Ascending aorta (tissue), 2 donors: ENCODE measurements at regions not wholly inside any gene's neighbourhood (a gene's known extent, or its start where the extent isn't known, plus 50 kb on each side); places are given as distances from the start of the nearest gene placed in this dataset.

Experiments
- DNase-seq, 2 donors: peaks; one replicate each; pipeline ENCODE4 v3.0.0-alpha.2; 2019; ENCODE audit warnings: low spot score in 2 of 2
- H3K27ac ChIP-seq, 2 donors: fragments of 200-600 bp; sonication (generic); one replicate each; pipeline ENCODE4 v1.5.1; 2016 to 2017; ENCODE audit warnings: mild to moderate bottlenecking in 1 of 2
- H3K27me3 ChIP-seq: fragments of 200-600 bp; sonication (generic); one replicate; pipeline ENCODE4 v1.5.1; 2017
- H3K36me3 ChIP-seq, 2 donors: fragments of 200-600 bp; sonication (generic); one replicate each; pipeline ENCODE4 v1.5.1; 2016
- H3K4me1 ChIP-seq, 2 donors: fragments of 200-600 bp; sonication (generic); one replicate each; pipeline ENCODE4 v1.5.1; 2016 to 2017; ENCODE audit warnings: mild to moderate bottlenecking in 1 of 2
- H3K4me3 ChIP-seq, 2 donors: fragments of 200-600 bp; sonication (generic); one replicate each; pipeline ENCODE4 v1.5.1; 2016 to 2017; ENCODE audit warnings: mild to moderate bottlenecking in 1 of 2
- H3K9me3 ChIP-seq, 2 donors: fragments of 200-600 bp; sonication (generic); one replicate each; pipeline ENCODE4 v1.5.1; 2016
- CTCF ChIP-seq, 3 experiments: fragments of 200-600 bp in 2 of 3; fragments of 450-650 bp in 1 of 3; sonication (generic) in 2 of 3; IDR thresholded peaks; one replicate each; pipeline ENCODE4 v1.5.1; 2016 to 2019; ENCODE audit warnings: antibody characterized with exemption in 3 of 3, mild to moderate bottlenecking in 1 of 3, moderate library complexity in 1 of 3
- intact Hi-C: fragments of 100-400 bp; cut with DNase I; formaldehyde crosslinking; loops from one replicate; pipeline ENCODE4 v1.15.1; 2023

DNA sequence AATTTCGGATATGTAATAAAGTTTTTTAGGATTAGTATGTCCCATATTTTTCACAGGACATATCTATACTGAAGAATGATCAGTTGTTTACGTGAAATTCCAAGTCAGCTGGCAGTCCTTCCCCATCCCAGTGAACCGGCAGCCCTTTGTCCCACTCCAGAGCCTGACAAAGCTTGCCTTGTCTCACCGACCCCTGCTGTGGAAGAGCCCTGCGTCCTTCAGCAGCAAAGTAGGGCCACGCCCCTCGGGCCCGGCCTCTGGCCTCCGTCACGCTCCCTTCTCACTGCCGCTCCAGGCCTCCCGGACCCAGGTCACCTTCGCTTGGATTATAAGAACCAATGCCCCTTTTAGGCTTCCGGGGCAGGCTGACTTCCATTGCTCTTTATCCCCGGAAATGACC, 89.8 kb upstream of the TGIF1 start:
- H3K27ac ChIP-seq = no peak overlapping the region
- TF ChIP-seq CTCF (IDR thresholded peaks at IDR 0.05) = no peak

DNA sequence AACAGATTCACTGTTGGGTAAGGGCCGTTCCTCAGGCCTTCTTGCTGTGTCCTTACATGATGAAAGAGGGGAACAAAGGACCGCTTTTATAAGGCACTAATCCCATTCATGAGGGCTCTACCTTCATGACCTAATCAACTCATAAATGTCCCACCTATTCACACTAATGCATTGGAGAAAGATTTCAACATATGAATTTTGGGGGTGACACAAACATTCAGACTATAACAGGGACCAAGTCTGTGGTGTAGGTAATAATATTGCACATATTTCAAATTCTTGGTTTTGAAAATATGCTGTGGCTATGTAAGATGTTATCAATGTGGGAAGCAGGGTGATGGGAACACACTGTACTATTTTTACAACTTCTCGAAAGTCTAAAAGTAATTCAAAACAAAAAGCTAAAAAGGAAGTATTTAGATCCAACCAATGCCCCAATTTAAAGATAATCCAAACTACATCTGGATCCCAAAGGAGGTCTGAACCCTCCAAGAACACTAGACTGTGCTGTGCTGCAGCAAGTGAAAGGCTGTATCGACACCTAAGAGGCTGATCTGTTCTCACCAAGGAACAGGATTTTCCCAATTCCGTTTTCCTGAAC, 82.4 kb upstream of the TGIF1 start:
- H3K36me3 ChIP-seq = no peaks in the 10 kb centered on the region
- no peak for TF ChIP-seq CTCF (IDR thresholded peaks at IDR 0.05)
- no peak overlapping the region for H3K4me3 ChIP-seq
- intact Hi-C loops = no loop called here
- no peaks in the 10 kb centered on the region for H3K27me3 ChIP-seq
- H3K27ac ChIP-seq = no peak overlapping the region
- DNase-seq = no peak
- H3K4me1 ChIP-seq = no peaks in the 10 kb centered on the region
- H3K9me3 ChIP-seq = no peaks in the 10 kb centered on the region

More for the DNA sequence above, 89.8 kb upstream of the TGIF1 start:
- no peak for DNase-seq
- no peaks in the 10 kb centered on the region for H3K27me3 ChIP-seq
- no peaks in the 10 kb centered on the region for H3K9me3 ChIP-seq
- no peak overlapping the region for H3K4me3 ChIP-seq
- H3K36me3 ChIP-seq = no peaks in the 10 kb centered on the region
- no peaks in the 10 kb centered on the region for H3K4me1 ChIP-seq
- intact Hi-C loops = no loop called here

DNA sequence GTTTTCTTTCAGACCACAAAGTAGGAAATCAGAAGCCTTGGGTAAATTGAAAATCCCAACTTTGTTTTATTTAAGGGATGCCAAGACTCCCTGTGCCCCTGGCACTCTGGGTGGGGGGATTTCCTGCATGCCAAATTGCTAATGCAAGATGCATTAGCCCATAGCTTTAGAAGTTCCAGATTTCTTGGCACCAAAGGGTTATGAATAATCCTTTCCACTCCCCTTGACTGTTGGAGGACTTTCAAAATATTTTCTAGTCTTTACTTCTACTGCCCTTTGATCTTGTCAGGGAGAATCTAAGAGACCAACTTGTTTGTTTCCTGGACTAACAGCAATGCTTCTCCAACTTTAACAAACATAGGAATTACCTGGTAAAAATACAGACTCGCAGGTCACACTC, 81.8 kb upstream of the TGIF1 start:
- Histone ChIP-seq H3K27me3 (no peaks in the 10 kb centered on the region), H3K36me3 (no peaks in the 10 kb centered on the region), H3K27ac (no peak overlapping the region), H3K9me3 (no peaks in the 10 kb centered on the region), H3K4me3 (no peak overlapping the region), H3K4me1 (no peaks in the 10 kb centered on the region)
- DNase-seq = no peak
- TF ChIP-seq CTCF (IDR thresholded peaks at IDR 0.05) = no peak
- intact Hi-C loops = no loop called here

DNA sequence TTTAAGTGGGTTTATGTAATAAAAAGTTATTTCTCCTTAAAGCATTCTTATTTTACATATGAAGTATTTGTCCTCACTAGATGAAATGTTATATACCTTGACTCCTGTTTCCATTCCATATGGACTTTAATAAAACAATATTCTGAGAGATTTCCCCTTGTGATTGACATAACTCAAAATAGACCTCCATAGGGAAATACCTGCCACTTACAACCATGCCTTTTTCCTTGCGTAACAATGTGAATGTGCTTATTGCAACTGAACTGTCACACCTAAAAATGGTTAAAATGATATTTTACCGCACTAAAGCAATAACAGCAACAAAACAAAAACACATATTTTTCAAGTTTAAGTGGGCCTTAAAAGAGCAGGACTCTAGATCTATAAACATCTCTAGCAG, 70.3 kb upstream of the TGIF1 start:
- Histone ChIP-seq H3K27me3 (no peaks in the 10 kb centered on the region), H3K9me3 (no peaks in the 10 kb centered on the region), H3K27ac (no peak overlapping the region), H3K4me3 (no peak overlapping the region), H3K36me3 (no peaks in the 10 kb centered on the region), H3K4me1 (no peaks in the 10 kb centered on the region)
- no peak for DNase-seq
- intact Hi-C loops = no loop called here
- TF ChIP-seq CTCF (IDR thresholded peaks at IDR 0.05) = no peak

DNA sequence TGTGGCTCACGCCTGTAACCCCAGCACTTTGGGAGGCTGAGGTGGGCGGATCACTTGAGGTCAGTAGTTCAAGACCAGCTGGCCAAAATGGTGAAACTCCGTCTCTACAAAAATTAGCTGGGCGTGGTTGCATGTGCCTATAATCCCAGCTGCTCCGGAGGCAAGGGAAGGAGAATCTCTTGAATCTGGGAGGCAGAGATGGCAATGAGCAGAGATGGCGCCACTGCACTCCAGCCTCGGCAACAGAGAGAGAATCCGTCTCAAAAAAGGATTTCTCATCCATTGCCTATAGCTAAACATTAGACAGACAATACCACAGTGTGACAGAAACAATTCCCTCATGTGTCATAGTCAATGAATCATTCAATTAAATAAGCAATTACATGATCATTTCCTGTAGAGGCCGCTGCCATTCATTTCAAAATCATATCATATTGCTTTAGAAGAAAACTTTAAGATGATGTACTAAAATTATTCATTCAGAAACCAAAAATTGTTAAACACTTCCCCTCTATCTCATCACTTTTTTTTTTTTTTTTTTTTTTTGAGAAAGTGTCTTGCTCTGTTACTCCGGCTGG, 69.5 kb upstream of the TGIF1 start:
- no peak overlapping the region for H3K4me3 ChIP-seq

More for the DNA sequence above, 69.5 kb upstream of the TGIF1 start:
- peak in 1 of 2 donors; percentile 63 for DNase-seq
- H3K27ac ChIP-seq = no peak overlapping the region
- no peak for TF ChIP-seq CTCF (IDR thresholded peaks at IDR 0.05)
- no peaks in the 10 kb centered on the region for H3K27me3 ChIP-seq
- H3K4me1 ChIP-seq = no peaks in the 10 kb centered on the region
- intact Hi-C loops = no loop called here
- H3K9me3 ChIP-seq = no peaks in the 10 kb centered on the region
- no peaks in the 10 kb centered on the region for H3K36me3 ChIP-seq
